ENCODE measurements at regions not wholly inside any gene's neighbourhood (a gene's known extent, or its start where the extent isn't known, plus 50 kb on each side); places are given as distances from the start of the nearest gene placed in this dataset.

DNA sequence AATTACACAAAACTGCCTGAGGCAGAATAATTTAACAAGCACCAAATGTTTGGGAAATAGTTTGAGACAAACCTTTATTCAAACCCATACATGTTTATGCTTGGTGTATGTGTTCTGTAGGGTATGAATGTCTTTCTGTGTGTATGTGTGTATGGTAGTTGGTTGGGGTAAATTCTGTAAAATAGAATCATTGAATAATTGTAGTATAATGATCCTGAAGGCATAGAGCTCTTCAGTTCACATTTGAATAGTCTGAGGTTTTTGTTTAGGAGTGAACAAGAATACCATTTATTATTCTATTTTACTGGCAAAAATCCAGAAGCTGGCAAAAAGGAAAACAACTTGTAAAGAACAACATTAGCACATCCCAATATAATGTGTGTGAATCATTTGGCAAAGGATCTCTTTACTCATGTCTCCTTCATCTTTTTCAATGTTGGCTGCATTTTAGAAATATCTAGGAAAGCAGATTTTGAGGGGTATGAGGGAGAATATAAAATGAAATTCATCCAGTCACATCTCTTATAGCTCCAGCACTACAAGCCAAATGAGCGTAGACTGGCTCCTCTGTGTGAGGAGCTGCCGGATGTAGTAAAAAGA lies 70.4 kb upstream of the XIST start:
- BruUV-seq (replicated peaks) = no TSS peak
- intact Hi-C loops (cut with micrococcal nuclease) = no loop called here
- CTCF ChIA-PET = no interaction called here

GRCh38 chrX:73916931-73917667 lies 64.6 kb upstream of the XIST start:
- ATAC-seq = no peak; the same call in 1 of the 2 replicates
- Histone ChIP-seq H3K27ac (ENCODE audit: low read depth, low read length) (no peak overlapping the region), H3K4me1 (ENCODE audit: control insufficient read depth in 1 of 2, insufficient read depth in 2 of 2, low read length in 2 of 2) (peaks cover 5 to 17% of the 10 kb centered on the region in 2 experiments), H3K27me3 (ENCODE audit: insufficient read depth, low read length) (no peaks in the 10 kb centered on the region), H3K9ac (ENCODE audit: low read length) (no peak overlapping the region), H3K4me2 (ENCODE audit: low read length) (peak overlapping the region; percentile 52), H3K9me3 (ENCODE audit: control insufficient read depth in 1 of 2, insufficient read depth in 1 of 2, low read depth in 1 of 2, low read length in 2 of 2) (no peaks in the 10 kb centered on the region), H3K4me3 (replicated peaks in 1 of 2; ENCODE audit: low read depth in 1 of 2, low read length in 2 of 2) (peak overlapping the region in 1 of 2 experiments; percentile 24; a peak in 1 of 4 replicates), H3K9me2 (ENCODE audit: insufficient read depth) (no peaks in the 10 kb centered on the region), H2AFZ (ENCODE audit: low read depth, low read length, poor library complexity, severe bottlenecking) (peak overlapping the region; percentile 41), H3K79me2 (ENCODE audit: insufficient read depth, low read length) (no peaks in the 10 kb centered on the region), H4K20me1 (ENCODE audit: insufficient read depth) (no peaks in the 10 kb centered on the region), H3K36me3 (ENCODE audit: control insufficient read depth in 1 of 2, insufficient read depth in 2 of 2, low read length in 2 of 2) (no peaks in the 10 kb centered on the region)
- ChIA-PET POLR2A (no interaction called here), CTCF (no interaction called here), RAD21 (ENCODE audit: low non-redundant PET in 1 of 2, low total read pairs in 2 of 2, uncharacterized antibody in 2 of 2, unreplicated experiment in 2 of 2) (interaction anchor here in 1 of 2 experiments (0.7 kb wide), 1 partner anchor 28 kb away, joined by 3 read pairs; no protein-coding TSS in a partner anchor)
- no TSS peak for BruUV-seq (replicated peaks)
- TF ChIP-seq TCF7L2 (IDR thresholded peaks at IDR 0.05; ENCODE audit: borderline replicate concordance, extremely low read depth, insufficient read depth, insufficient read length) (no peak), ZNF274 (IDR thresholded peaks at IDR 0.05; ENCODE audit: low read depth, low read length) (no peak), JUND (IDR thresholded peaks at IDR 0.05) (0 out of 2 replicates have a peak, but pooled peaks have one; percentile 20), FOSL1 (IDR thresholded peaks at IDR 0.05; ENCODE audit: low read depth) (no peak), SP1 (IDR thresholded peaks at IDR 0.05; ENCODE audit: low read depth) (0 out of 2 replicates have a peak, but pooled peaks have one; percentile 13), EZH2 (IDR thresholded peaks at IDR 0.05) (no peak)
- TF ChIP-seq, protein P1, sequence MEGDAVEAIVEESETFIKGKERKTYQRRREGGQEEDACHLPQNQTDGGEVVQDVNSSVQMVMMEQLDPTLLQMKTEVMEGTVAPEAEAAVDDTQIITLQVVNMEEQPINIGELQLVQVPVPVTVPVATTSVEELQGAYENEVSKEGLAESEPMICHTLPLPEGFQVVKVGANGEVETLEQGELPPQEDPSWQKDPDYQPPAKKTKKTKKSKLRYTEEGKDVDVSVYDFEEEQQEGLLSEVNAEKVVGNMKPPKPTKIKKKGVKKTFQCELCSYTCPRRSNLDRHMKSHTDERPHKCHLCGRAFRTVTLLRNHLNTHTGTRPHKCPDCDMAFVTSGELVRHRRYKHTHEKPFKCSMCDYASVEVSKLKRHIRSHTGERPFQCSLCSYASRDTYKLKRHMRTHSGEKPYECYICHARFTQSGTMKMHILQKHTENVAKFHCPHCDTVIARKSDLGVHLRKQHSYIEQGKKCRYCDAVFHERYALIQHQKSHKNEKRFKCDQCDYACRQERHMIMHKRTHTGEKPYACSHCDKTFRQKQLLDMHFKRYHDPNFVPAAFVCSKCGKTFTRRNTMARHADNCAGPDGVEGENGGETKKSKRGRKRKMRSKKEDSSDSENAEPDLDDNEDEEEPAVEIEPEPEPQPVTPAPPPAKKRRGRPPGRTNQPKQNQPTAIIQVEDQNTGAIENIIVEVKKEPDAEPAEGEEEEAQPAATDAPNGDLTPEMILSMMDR (IDR thresholded peaks at IDR 0.05 in 2 of 3, conservative IDR thresholded peaks at IDR 0.05 in 1 of 3; ENCODE audit: borderline replicate concordance in 1 of 3, insufficient read depth in 1 of 3, low read depth in 2 of 3, low read length in 2 of 3) = no peak
- intact Hi-C loops (cut with micrococcal nuclease) = no loop called here
- DNase-seq (ENCODE audit: low read depth, low spot score) = peak; percentile 4

More for the DNA sequence above, 70.4 kb upstream of the XIST start:
- no peaks in the 10 kb centered on the region for H3K9me3 ChIP-seq (ENCODE audit: control insufficient read depth in 1 of 2, insufficient read depth in 1 of 2, low read depth in 1 of 2, low read length in 2 of 2)
- no peak overlapping the region for H3K4me3 ChIP-seq (replicated peaks in 1 of 2; ENCODE audit: low read depth in 1 of 2, low read length in 2 of 2)
- ChIA-PET POLR2A (no interaction called here), RAD21 (ENCODE audit: low non-redundant PET in 1 of 2, low total read pairs in 2 of 2, uncharacterized antibody in 2 of 2, unreplicated experiment in 2 of 2) (no interaction called here)
- H4K20me1 ChIP-seq (ENCODE audit: insufficient read depth) = no peaks in the 10 kb centered on the region
- H3K4me2 ChIP-seq (ENCODE audit: low read length) = no peak overlapping the region
- H3K36me3 ChIP-seq (ENCODE audit: control insufficient read depth in 1 of 2, insufficient read depth in 2 of 2, low read length in 2 of 2) = no peaks in the 10 kb centered on the region
- TF ChIP-seq SRF (IDR thresholded peaks at IDR 0.05; ENCODE audit: low read depth) (no peak), EGR1 (IDR thresholded peaks at IDR 0.05; ENCODE audit: low read depth) (no peak)
- TF ChIP-seq, protein P2, sequence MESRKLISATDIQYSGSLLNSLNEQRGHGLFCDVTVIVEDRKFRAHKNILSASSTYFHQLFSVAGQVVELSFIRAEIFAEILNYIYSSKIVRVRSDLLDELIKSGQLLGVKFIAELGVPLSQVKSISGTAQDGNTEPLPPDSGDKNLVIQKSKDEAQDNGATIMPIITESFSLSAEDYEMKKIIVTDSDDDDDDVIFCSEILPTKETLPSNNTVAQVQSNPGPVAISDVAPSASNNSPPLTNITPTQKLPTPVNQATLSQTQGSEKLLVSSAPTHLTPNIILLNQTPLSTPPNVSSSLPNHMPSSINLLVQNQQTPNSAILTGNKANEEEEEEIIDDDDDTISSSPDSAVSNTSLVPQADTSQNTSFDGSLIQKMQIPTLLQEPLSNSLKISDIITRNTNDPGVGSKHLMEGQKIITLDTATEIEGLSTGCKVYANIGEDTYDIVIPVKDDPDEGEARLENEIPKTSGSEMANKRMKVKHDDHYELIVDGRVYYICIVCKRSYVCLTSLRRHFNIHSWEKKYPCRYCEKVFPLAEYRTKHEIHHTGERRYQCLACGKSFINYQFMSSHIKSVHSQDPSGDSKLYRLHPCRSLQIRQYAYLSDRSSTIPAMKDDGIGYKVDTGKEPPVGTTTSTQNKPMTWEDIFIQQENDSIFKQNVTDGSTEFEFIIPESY (IDR thresholded peaks at IDR 0.05; ENCODE audit: extremely low read depth, insufficient replicate concordance, low read length) = no peak
- no peak overlapping the region for H3K9ac ChIP-seq (ENCODE audit: low read length)
- peaks cover 0 to 1% of the 10 kb centered on the region in 2 experiments; a peak in 1 of 4 replicates for H3K4me1 ChIP-seq (ENCODE audit: control insufficient read depth in 1 of 2, insufficient read depth in 2 of 2, low read length in 2 of 2)
- H3K27me3 ChIP-seq (ENCODE audit: insufficient read depth, low read length) = no peaks in the 10 kb centered on the region
- H2AFZ ChIP-seq (ENCODE audit: low read depth, low read length, poor library complexity, severe bottlenecking) = no peak overlapping the region
- no peaks in the 10 kb centered on the region for H3K9me2 ChIP-seq (ENCODE audit: insufficient read depth)
- DNase-seq (ENCODE audit: low read depth, low spot score) (no peak), ATAC-seq (no peak)
- no peaks in the 10 kb centered on the region for H3K79me2 ChIP-seq (ENCODE audit: insufficient read depth, low read length)
- no peak overlapping the region for H3K27ac ChIP-seq (ENCODE audit: low read depth, low read length)
